ENCODE measurements at regions not wholly inside any gene's neighbourhood (a gene's known extent, or its start where the extent isn't known, plus 50 kb on each side); places are given as distances from the start of the nearest gene placed in this dataset.

DNA sequence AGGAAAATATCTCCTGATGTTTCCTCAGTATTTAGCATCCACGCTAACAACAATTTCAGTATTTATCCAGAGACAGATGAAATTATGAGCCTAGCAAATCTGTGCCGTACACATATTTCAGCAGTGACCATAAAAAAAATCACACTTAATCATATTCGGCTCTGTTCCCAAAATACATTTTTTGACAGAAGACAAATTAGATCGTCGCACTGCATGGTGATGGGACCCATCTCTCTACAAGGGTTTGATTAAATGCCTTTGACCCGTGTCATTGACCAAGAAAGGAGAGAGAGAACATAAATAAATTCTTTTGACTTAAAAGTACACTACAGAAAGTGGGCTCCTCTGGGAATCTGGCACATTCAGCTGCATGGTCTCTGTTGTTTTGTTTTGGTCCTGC, 215.3 kb upstream of the SEMA6D start:
- Histone ChIP-seq H3K36me3 (replicated peaks; ENCODE audit: insufficient read depth, low read length) (no peaks in the 10 kb centered on the region), H4K20me1 (ENCODE audit: insufficient read depth, low read length) (no peaks in the 10 kb centered on the region), H3K4me3 (ENCODE audit: low read length) (no peak overlapping the region), H3K79me2 (ENCODE audit: low read length) (no peaks in the 10 kb centered on the region), H3K9me3 (replicated peaks; ENCODE audit: insufficient read depth, low read length) (no peaks in the 10 kb centered on the region), H3K27me3 (replicated peaks; ENCODE audit: insufficient read depth, low read length) (no peaks in the 10 kb centered on the region), H3K27ac (ENCODE audit: low read length) (no peak overlapping the region), H3K4me2 (ENCODE audit: low read depth, low read length) (no peak overlapping the region), H3F3A (ENCODE audit: insufficient read depth, low read length) (no peaks in the 10 kb centered on the region), H2AFZ (ENCODE audit: low read length) (no peak overlapping the region), H3K9me2 (replicated peaks; ENCODE audit: insufficient read depth, low read length) (no peaks in the 10 kb centered on the region), H3K4me1 (ENCODE audit: low read length) (no peaks in the 10 kb centered on the region), H3K9ac (ENCODE audit: low read length) (no peak overlapping the region)
- no peak for DNase-seq
- no peak for TF ChIP-seq EZH2phosphoT487 (IDR thresholded peaks at IDR 0.05; ENCODE audit: low read length)
- TF ChIP-seq, protein P1, sequence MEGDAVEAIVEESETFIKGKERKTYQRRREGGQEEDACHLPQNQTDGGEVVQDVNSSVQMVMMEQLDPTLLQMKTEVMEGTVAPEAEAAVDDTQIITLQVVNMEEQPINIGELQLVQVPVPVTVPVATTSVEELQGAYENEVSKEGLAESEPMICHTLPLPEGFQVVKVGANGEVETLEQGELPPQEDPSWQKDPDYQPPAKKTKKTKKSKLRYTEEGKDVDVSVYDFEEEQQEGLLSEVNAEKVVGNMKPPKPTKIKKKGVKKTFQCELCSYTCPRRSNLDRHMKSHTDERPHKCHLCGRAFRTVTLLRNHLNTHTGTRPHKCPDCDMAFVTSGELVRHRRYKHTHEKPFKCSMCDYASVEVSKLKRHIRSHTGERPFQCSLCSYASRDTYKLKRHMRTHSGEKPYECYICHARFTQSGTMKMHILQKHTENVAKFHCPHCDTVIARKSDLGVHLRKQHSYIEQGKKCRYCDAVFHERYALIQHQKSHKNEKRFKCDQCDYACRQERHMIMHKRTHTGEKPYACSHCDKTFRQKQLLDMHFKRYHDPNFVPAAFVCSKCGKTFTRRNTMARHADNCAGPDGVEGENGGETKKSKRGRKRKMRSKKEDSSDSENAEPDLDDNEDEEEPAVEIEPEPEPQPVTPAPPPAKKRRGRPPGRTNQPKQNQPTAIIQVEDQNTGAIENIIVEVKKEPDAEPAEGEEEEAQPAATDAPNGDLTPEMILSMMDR (IDR thresholded peaks at IDR 0.05; ENCODE audit: low read length): no peak
- TF ChIP-seq EZH2 (optimal IDR thresholded peaks at IDR 0.05; ENCODE audit: low read depth, low read length): no peak

DNA sequence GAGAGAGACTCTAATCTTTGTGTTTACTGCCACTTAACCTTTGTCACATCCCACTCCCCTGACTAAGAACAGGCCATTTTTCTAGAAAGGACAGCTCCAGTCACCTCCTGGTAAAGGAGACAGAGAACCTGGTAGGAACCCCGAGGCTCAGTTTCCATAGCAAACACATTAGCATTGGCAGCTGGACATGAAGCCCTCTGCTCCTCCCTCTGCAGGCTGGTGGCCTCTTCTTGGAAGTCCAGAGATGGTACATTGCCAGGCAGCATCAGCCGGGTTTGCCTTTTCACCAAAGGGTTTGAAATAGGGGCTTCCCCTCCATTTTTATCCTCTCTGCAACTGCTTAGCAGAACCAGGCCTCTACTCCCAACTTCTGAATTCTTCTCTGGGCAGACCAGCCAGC, 213.4 kb upstream of the SEMA6D start:
- Histone ChIP-seq H3K9me3 (replicated peaks; ENCODE audit: insufficient read depth, low read length) (no peaks in the 10 kb centered on the region), H3K4me3 (ENCODE audit: low read length) (no peak overlapping the region), H3K9ac (ENCODE audit: low read length) (no peak overlapping the region), H3F3A (ENCODE audit: insufficient read depth, low read length) (no peaks in the 10 kb centered on the region), H3K27ac (ENCODE audit: low read length) (no peak overlapping the region), H3K4me2 (ENCODE audit: low read depth, low read length) (no peak overlapping the region), H2AFZ (ENCODE audit: low read length) (no peak overlapping the region), H3K9me2 (replicated peaks; ENCODE audit: insufficient read depth, low read length) (no peaks in the 10 kb centered on the region), H3K27me3 (replicated peaks; ENCODE audit: insufficient read depth, low read length) (no peaks in the 10 kb centered on the region), H3K79me2 (ENCODE audit: low read length) (no peaks in the 10 kb centered on the region), H3K36me3 (replicated peaks; ENCODE audit: insufficient read depth, low read length) (no peaks in the 10 kb centered on the region), H4K20me1 (ENCODE audit: insufficient read depth, low read length) (no peaks in the 10 kb centered on the region), H3K4me1 (ENCODE audit: low read length) (no peaks in the 10 kb centered on the region)
- DNase-seq: no peak
- TF ChIP-seq, protein P1 (IDR thresholded peaks at IDR 0.05; ENCODE audit: low read length): no peak
- TF ChIP-seq EZH2 (optimal IDR thresholded peaks at IDR 0.05; ENCODE audit: low read depth, low read length) (no peak), EZH2phosphoT487 (IDR thresholded peaks at IDR 0.05; ENCODE audit: low read length) (no peak)

DNA sequence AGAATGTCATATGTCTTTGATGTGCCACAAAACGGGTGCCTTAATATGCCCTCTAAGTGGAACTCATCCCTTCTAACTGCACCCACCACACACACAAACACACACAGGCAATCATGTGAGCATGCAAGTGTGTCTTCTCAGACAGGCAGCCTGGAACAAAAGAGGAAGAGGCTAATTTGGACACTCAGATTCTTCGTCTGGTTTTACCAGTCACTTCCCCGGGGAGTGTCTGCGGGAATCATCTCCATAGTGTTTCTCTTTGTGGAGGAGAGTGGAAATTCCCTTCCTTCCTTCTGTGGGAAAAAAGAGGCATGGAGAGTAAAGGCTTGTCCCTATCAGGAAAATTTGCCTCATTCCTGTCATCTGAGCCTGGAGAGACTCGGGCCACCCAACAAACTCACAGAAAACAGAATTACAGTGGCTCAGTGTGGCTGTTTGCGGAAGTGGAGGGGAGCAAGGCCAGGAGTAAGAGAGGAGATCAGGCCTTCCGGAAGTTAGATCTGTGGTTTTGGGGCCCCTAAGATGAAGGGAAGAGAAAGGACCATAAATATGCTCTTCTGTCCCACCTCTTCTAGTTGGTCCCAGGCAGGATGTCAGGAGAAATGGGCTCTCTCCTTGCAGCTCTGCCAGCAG, 212.6 kb upstream of the SEMA6D start:
- Histone ChIP-seq H3K9me3 (replicated peaks; ENCODE audit: insufficient read depth, low read length) (no peaks in the 10 kb centered on the region), H4K20me1 (ENCODE audit: insufficient read depth, low read length) (no peaks in the 10 kb centered on the region), H3K4me1 (ENCODE audit: low read length) (no peaks in the 10 kb centered on the region), H3K36me3 (replicated peaks; ENCODE audit: insufficient read depth, low read length) (no peaks in the 10 kb centered on the region), H3K9me2 (replicated peaks; ENCODE audit: insufficient read depth, low read length) (no peaks in the 10 kb centered on the region), H3K9ac (ENCODE audit: low read length) (no peak overlapping the region), H3K27ac (ENCODE audit: low read length) (no peak overlapping the region), H2AFZ (ENCODE audit: low read length) (no peak overlapping the region), H3K4me2 (ENCODE audit: low read depth, low read length) (no peak overlapping the region), H3K4me3 (ENCODE audit: low read length) (no peak overlapping the region), H3K27me3 (replicated peaks; ENCODE audit: insufficient read depth, low read length) (no peaks in the 10 kb centered on the region), H3K79me2 (ENCODE audit: low read length) (no peaks in the 10 kb centered on the region), H3F3A (ENCODE audit: insufficient read depth, low read length) (no peaks in the 10 kb centered on the region)
- TF ChIP-seq EZH2phosphoT487 (IDR thresholded peaks at IDR 0.05; ENCODE audit: low read length) (no peak), EZH2 (optimal IDR thresholded peaks at IDR 0.05; ENCODE audit: low read depth, low read length) (no peak)
- TF ChIP-seq, protein P1 (IDR thresholded peaks at IDR 0.05; ENCODE audit: low read length): no peak
- DNase-seq: no peak

All from MM.1S (cell line).